Gastrocnemius medialis (tissue), 4 donors: ENCODE measurements at regions not wholly inside any gene's neighbourhood (a gene's known extent, or its start where the extent isn't known, plus 50 kb on each side); places are given as distances from the start of the nearest gene placed in this dataset.

Experiments used
- ATAC-seq, 2 donors: fragments of 150-250 bp; one replicate each; pipeline ENCODE4 v1.9.1; 2016
- DNase-seq, 2 donors: peaks; one replicate each; pipeline ENCODE4 v3.0.0-alpha.2; 2019
- H3K27ac ChIP-seq, 4 donors: fragments of 200-600 bp; sonication (generic); 1 replicate in 1 of 4; 2 replicates in 3 of 4; pipeline ENCODE4 v1.5.1; 2016 to 2018; ENCODE audit warnings: mild to moderate bottlenecking in 2 of 4, moderate library complexity in 1 of 4
- H3K27me3 ChIP-seq, 3 donors: fragments of 200-600 bp; sonication (generic) in 2 of 3; 1 replicate in 1 of 3; 2 replicates in 2 of 3; pipeline versions ENCODE4 v1.5.1 to v1.6.0; 2016 to 2019; ENCODE audit warnings: mild to moderate bottlenecking in 1 of 3, moderate library complexity in 1 of 3
- H3K36me3 ChIP-seq, 2 donors: fragments of 200-600 bp; sonication (generic) in 1 of 2; one replicate each; pipeline ENCODE4 v1.5.1; 2017 to 2018
- H3K4me1 ChIP-seq, 2 donors: fragments of 200-600 bp; sonication (generic) in 1 of 2; one replicate each; pipeline ENCODE4 v1.5.1; 2016 to 2017; ENCODE audit warnings: mild to moderate bottlenecking in 2 of 2
- H3K4me3 ChIP-seq, 4 donors: fragments of 200-600 bp; sonication (generic) in 3 of 4; 1 replicate in 1 of 4; 2 replicates in 3 of 4; pipeline ENCODE4 v1.5.1; 2016 to 2019; ENCODE audit warnings: mild to moderate bottlenecking in 2 of 4
- H3K9me3 ChIP-seq, 3 donors: fragments of 200-600 bp; sonication (generic) in 2 of 3; 1 replicate in 1 of 3; 2 replicates in 2 of 3; pipeline ENCODE4 v1.5.1; 2016 to 2019
- CTCF ChIP-seq, 5 experiments: fragments of 450-650 bp in 3 of 5; fragments of 200-600 bp in 2 of 5; sonication (generic) in 2 of 5; IDR thresholded peaks in 4 of 5; conservative IDR thresholded peaks in 1 of 5; 1 replicate in 4 of 5; 2 replicates in 1 of 5; pipeline ENCODE4 v1.5.1; 2016 to 2019; ENCODE audit warnings: antibody characterized with exemption in 5 of 5, mild to moderate bottlenecking in 3 of 5, moderate library complexity in 3 of 5
- POLR2A ChIP-seq, 2 donors: fragments of 450-650 bp; IDR thresholded peaks; one replicate each; pipeline ENCODE4 v1.6.1; 2017; ENCODE audit warnings: antibody characterized with exemption in 2 of 2, mild to moderate bottlenecking in 2 of 2, moderate library complexity in 2 of 2
- in situ Hi-C, 4 donors: fragments of 200-750 bp; cut with MboI; loops; one replicate each; pipeline versions ENCODE4 v1.15.0 to v1.8.0; 2017; ENCODE audit warnings: low sequenced_read_pairs in 4 of 4
- intact Hi-C: fragments of 100-400 bp; cut with DNase I; formaldehyde crosslinking; loops from one replicate; pipeline ENCODE4 v1.15.1; 2023; ENCODE audit warnings: low total_unique reads

DNA sequence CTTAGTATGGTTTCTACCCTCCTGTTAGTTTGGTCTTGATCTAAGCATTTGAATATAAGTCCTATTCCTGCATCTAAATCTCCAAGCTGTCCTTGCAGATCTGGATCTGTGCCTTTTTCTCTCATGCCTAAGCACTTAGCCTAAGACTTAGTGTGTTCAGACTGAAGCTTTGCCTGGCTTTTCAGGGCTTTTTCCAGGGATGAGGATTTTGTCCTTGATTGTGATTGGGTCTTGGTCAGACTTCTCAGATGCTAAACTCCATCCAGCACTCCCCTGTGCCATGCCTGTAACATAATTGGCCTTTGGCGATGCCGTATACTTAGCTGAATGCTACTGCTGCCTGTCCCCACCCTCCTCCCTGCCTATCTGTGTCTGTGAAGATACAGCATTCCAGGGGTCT lies 98.1 kb upstream of the NRIP1 start:
- no peaks in the 10 kb centered on the region for H3K36me3 ChIP-seq
- TF ChIP-seq CTCF (IDR thresholded peaks at IDR 0.05 in 4 of 5, conservative IDR thresholded peaks at IDR 0.05 in 1 of 5): no peak
- no peak for TF ChIP-seq POLR2A (IDR thresholded peaks at IDR 0.05)
- intact Hi-C loops: no loop called here
- no peak overlapping the region for H3K27ac ChIP-seq
- in situ Hi-C loops: no loop called here
- peaks cover 12 to 14% of the 10 kb centered on the region in 2 donors for H3K4me1 ChIP-seq
- DNase-seq: no peak
- no peak for ATAC-seq
- H3K27me3 ChIP-seq: no peaks in the 10 kb centered on the region
- no peak overlapping the region for H3K4me3 ChIP-seq
- no peaks in the 10 kb centered on the region for H3K9me3 ChIP-seq

DNA sequence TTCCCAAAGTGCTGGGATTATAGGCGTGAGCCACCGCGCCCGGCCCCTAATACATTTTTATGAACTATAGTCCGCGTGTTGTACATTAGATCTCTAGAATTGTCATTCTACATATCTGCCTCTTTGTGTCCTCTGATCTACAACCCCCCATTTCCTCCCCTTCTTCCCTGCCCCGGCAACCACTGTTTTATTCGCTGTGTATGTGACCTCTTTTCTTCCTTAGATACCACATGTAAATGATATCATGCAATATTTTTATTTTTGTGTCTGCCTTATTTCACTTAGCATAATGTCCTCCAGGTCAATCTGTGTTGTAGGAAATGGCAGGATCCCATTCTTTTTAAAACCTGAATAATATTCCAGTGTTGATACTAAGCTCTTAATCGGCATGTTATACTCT lies 99.5 kb upstream of the NRIP1 start:
- Histone ChIP-seq H3K9me3 (no peaks in the 10 kb centered on the region), H3K4me3 (no peak overlapping the region), H3K36me3 (no peaks in the 10 kb centered on the region), H3K4me1 (peaks cover 12 to 14% of the 10 kb centered on the region in 2 donors), H3K27ac (peak overlapping the region; percentile 51 to 59 (median 56)), H3K27me3 (no peaks in the 10 kb centered on the region)
- in situ Hi-C loops: no loop called here
- no peak for TF ChIP-seq CTCF (IDR thresholded peaks at IDR 0.05 in 4 of 5, conservative IDR thresholded peaks at IDR 0.05 in 1 of 5)
- no peak for TF ChIP-seq POLR2A (IDR thresholded peaks at IDR 0.05)
- ATAC-seq (peak in 1 of 2 donors; percentile 3), DNase-seq (no peak)
- intact Hi-C loops: no loop called here

DNA sequence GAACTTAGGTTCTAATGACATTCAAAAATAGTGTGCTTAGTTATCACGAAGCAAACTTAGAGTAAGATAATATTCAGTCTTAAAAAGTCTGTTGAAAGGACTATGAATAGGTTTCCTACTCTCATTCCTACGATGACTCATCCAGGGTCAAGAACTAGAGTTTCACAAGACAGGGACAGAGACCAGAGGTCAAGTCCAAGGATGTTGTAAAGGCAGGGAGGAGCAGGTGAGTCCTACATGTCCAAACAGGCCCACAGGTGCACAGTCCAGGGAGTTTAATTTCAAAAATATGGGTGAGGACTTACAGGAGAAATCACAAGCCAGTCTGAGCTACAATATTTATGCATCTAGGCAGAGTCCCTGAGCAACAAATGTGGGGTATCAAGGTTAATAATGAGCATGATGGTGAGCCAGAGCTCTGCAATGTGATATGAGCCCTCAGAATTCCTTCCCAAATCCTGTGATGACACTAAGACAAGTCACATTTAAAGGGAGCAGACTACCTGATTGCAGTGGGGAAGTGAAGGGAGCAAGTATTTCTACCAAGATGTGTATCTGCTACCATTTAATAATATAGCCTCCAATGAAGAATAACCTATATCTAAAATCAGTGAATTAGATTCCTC lies 100.0 kb upstream of the NRIP1 start:
- peak; percentile 97 to 100 for ATAC-seq
- H3K27me3 ChIP-seq: no peaks in the 10 kb centered on the region
- in situ Hi-C loops (no loop called here), intact Hi-C loops (no loop called here)
- peak in 1 of 2 donors; percentile 62 for DNase-seq
- TF ChIP-seq POLR2A (IDR thresholded peaks at IDR 0.05) (no peak), CTCF (IDR thresholded peaks at IDR 0.05 in 4 of 5, conservative IDR thresholded peaks at IDR 0.05 in 1 of 5) (no peak)
- no peaks in the 10 kb centered on the region for H3K36me3 ChIP-seq
- no peaks in the 10 kb centered on the region for H3K9me3 ChIP-seq
- peak overlapping the region; percentile 51 to 59 (median 56) for H3K27ac ChIP-seq
- no peak overlapping the region for H3K4me3 ChIP-seq
- H3K4me1 ChIP-seq: peaks cover 12 to 14% of the 10 kb centered on the region in 2 donors

- Histone ChIP-seq H3K4me1 (no peaks in the 10 kb centered on the region), H3K36me3 (no peaks in the 10 kb centered on the region), H3K4me3 (no peak overlapping the region), H3K27ac (no peak overlapping the region), H3K9me3 (no peaks in the 10 kb centered on the region), H3K27me3 (no peaks in the 10 kb centered on the region)
- intact Hi-C loops: no loop called here
- ATAC-seq (no peak), DNase-seq (no peak)
- in situ Hi-C loops: no loop called here
- TF ChIP-seq POLR2A (IDR thresholded peaks at IDR 0.05) (no peak), CTCF (IDR thresholded peaks at IDR 0.05 in 4 of 5, conservative IDR thresholded peaks at IDR 0.05 in 1 of 5) (no peak)
These were observed 105.8 kb upstream of the NRIP1 start for GRCh38 chr21:15170614-15171013.

DNA sequence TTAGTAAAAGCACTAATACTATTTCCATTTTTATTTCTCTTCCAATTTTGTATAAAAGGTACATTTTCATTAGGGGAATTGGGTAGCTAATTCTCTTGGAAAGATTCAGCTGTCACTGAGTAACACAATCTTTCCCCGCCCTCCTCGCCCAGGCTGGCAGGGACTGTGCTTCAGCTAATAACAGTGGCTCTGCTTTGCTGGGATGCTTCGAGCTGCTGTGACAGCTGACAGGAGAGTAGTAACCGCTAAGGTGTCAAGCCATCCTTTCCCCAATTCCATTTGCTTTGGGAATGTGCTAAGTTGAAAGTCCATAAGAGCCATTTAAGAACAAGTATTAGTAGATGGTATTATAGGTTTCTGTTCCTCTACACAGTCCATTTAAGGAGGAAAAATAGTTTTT lies 106.7 kb upstream of the NRIP1 start:
- ATAC-seq (peak; percentile 50 to 64), DNase-seq (no peak)
- Histone ChIP-seq H3K9me3 (no peaks in the 10 kb centered on the region), H3K27ac (no peak overlapping the region), H3K27me3 (no peaks in the 10 kb centered on the region), H3K4me3 (no peak overlapping the region), H3K36me3 (no peaks in the 10 kb centered on the region), H3K4me1 (no peaks in the 10 kb centered on the region)
- intact Hi-C loops (no loop called here), in situ Hi-C loops (no loop called here)
- TF ChIP-seq POLR2A (IDR thresholded peaks at IDR 0.05): no peak
- TF ChIP-seq CTCF (IDR thresholded peaks at IDR 0.05 in 4 of 5, conservative IDR thresholded peaks at IDR 0.05 in 1 of 5): no peak
